ENCODE measurements at regions not wholly inside any gene's neighbourhood (a gene's known extent, or its start where the extent isn't known, plus 50 kb on each side); places are given as distances from the start of the nearest gene placed in this dataset.

- H3K4me3 ChIP-seq (ENCODE audit: low read length), result no peak overlapping the region
- H3K27me3 ChIP-seq (ENCODE audit: control insufficient read depth, insufficient read depth, low read length), result no peaks in the 10 kb centered on the region
- H3K27ac ChIP-seq (ENCODE audit: low read length), result no peak overlapping the region
- DNase-seq, result no peak
- peaks cover 29% of the 10 kb centered on the region for H3K4me1 ChIP-seq (ENCODE audit: control insufficient read depth, insufficient read depth, low read length)
- 75% methylated on average over 8 of the region's 13 CpGs for WGBS (ENCODE audit: insufficient coverage)
- no peaks in the 10 kb centered on the region for H3K9me3 ChIP-seq (replicated peaks; ENCODE audit: control insufficient read depth, low read depth, low read length)
- H3K36me3 ChIP-seq (ENCODE audit: control insufficient read depth, insufficient read depth, low read length), result no peaks in the 10 kb centered on the region
These were observed 134.8 kb upstream of the NCK2 start for GRCh38 chr2:105609746-105610402.

- 89% methylated on average over 4 of the region's 4 CpGs for WGBS (ENCODE audit: insufficient coverage)
- Histone ChIP-seq H3K4me1 (ENCODE audit: control insufficient read depth, insufficient read depth, low read length) (peaks cover 29% of the 10 kb centered on the region), H3K27ac (ENCODE audit: low read length) (no peak overlapping the region), H3K27me3 (ENCODE audit: control insufficient read depth, insufficient read depth, low read length) (no peaks in the 10 kb centered on the region), H3K36me3 (ENCODE audit: control insufficient read depth, insufficient read depth, low read length) (no peaks in the 10 kb centered on the region), H3K4me3 (ENCODE audit: low read length) (no peak overlapping the region), H3K9me3 (replicated peaks; ENCODE audit: control insufficient read depth, low read depth, low read length) (no peaks in the 10 kb centered on the region)
- DNase-seq, result peak; percentile 38
These were observed 136.7 kb upstream of the NCK2 start for GRCh38 chr2:105607920-105608504.

- no peak for DNase-seq
- Histone ChIP-seq H3K9me3 (replicated peaks; ENCODE audit: control insufficient read depth, low read depth, low read length) (no peaks in the 10 kb centered on the region), H3K27ac (ENCODE audit: low read length) (no peak overlapping the region), H3K27me3 (ENCODE audit: control insufficient read depth, insufficient read depth, low read length) (no peaks in the 10 kb centered on the region), H3K36me3 (ENCODE audit: control insufficient read depth, insufficient read depth, low read length) (no peaks in the 10 kb centered on the region), H3K4me1 (ENCODE audit: control insufficient read depth, insufficient read depth, low read length) (peaks cover 25% of the 10 kb centered on the region), H3K4me3 (ENCODE audit: low read length) (no peak overlapping the region)
- WGBS (ENCODE audit: insufficient coverage), result no CpG with 5 or more reads among the region's 3 CpGs
These were observed 138.6 kb upstream of the NCK2 start for GRCh38 chr2:105606081-105606480.

- peaks cover 13% of the 10 kb centered on the region for H3K4me1 ChIP-seq (ENCODE audit: control insufficient read depth, insufficient read depth, low read length)
- WGBS (ENCODE audit: insufficient coverage), result 23% methylated on average over 2 of the region's 3 CpGs
- no peaks in the 10 kb centered on the region for H3K9me3 ChIP-seq (replicated peaks; ENCODE audit: control insufficient read depth, low read depth, low read length)
- peak; percentile 67 for DNase-seq
- H3K27me3 ChIP-seq (ENCODE audit: control insufficient read depth, insufficient read depth, low read length), result no peaks in the 10 kb centered on the region
- no peaks in the 10 kb centered on the region for H3K36me3 ChIP-seq (ENCODE audit: control insufficient read depth, insufficient read depth, low read length)
- no peak overlapping the region for H3K4me3 ChIP-seq (ENCODE audit: low read length)
- no peak overlapping the region for H3K27ac ChIP-seq (ENCODE audit: low read length)
These were observed 139.8 kb upstream of the NCK2 start for GRCh38 chr2:105604938-105605337.

- Histone ChIP-seq H3K36me3 (ENCODE audit: control insufficient read depth, insufficient read depth, low read length) (no peaks in the 10 kb centered on the region), H3K4me1 (ENCODE audit: control insufficient read depth, insufficient read depth, low read length) (peaks cover 7% of the 10 kb centered on the region), H3K27ac (ENCODE audit: low read length) (no peak overlapping the region), H3K9me3 (replicated peaks; ENCODE audit: control insufficient read depth, low read depth, low read length) (no peaks in the 10 kb centered on the region), H3K27me3 (ENCODE audit: control insufficient read depth, insufficient read depth, low read length) (no peaks in the 10 kb centered on the region), H3K4me3 (ENCODE audit: low read length) (no peak overlapping the region)
- no peak for DNase-seq
- 88% methylated on average over 6 of the region's 8 CpGs for WGBS (ENCODE audit: insufficient coverage)
These were observed 143.5 kb upstream of the NCK2 start for GRCh38 chr2:105600949-105601794.

- H3K27ac ChIP-seq (ENCODE audit: low read length), result no peak overlapping the region
- H3K4me3 ChIP-seq (ENCODE audit: low read length), result no peak overlapping the region
- DNase-seq, result no peak
- 40% methylated on average over 1 of the region's 6 CpGs for WGBS (ENCODE audit: insufficient coverage)
- H3K36me3 ChIP-seq (ENCODE audit: control insufficient read depth, insufficient read depth, low read length), result no peaks in the 10 kb centered on the region
- no peaks in the 10 kb centered on the region for H3K9me3 ChIP-seq (replicated peaks; ENCODE audit: control insufficient read depth, low read depth, low read length)
- no peaks in the 10 kb centered on the region for H3K27me3 ChIP-seq (ENCODE audit: control insufficient read depth, insufficient read depth, low read length)
- H3K4me1 ChIP-seq (ENCODE audit: control insufficient read depth, insufficient read depth, low read length), result peaks cover 7% of the 10 kb centered on the region
These were observed 144.1 kb upstream of the NCK2 start for GRCh38 chr2:105600602-105600948.

- Histone ChIP-seq H3K4me3 (ENCODE audit: low read length) (no peak overlapping the region), H3K36me3 (ENCODE audit: control insufficient read depth, insufficient read depth, low read length) (no peaks in the 10 kb centered on the region), H3K9me3 (replicated peaks; ENCODE audit: control insufficient read depth, low read depth, low read length) (no peaks in the 10 kb centered on the region), H3K27me3 (ENCODE audit: control insufficient read depth, insufficient read depth, low read length) (no peaks in the 10 kb centered on the region), H3K27ac (ENCODE audit: low read length) (no peak overlapping the region), H3K4me1 (ENCODE audit: control insufficient read depth, insufficient read depth, low read length) (peaks cover 8% of the 10 kb centered on the region)
- DNase-seq, result no peak
- WGBS (ENCODE audit: insufficient coverage), result 93% methylated on average over 5 of the region's 9 CpGs
These were observed 144.7 kb upstream of the NCK2 start for GRCh38 chr2:105600037-105600442.

GRCh38 chr2:105598829-105599698 lies 145.6 kb upstream of the NCK2 start:
- WGBS (ENCODE audit: insufficient coverage), result 49% methylated on average over 5 of the region's 6 CpGs
- peak; percentile 53 for DNase-seq
- H3K27ac ChIP-seq (ENCODE audit: low read length), result peak overlapping the region; percentile 43

GRCh38 chr2:105597806-105598803 lies 146.6 kb upstream of the NCK2 start:
- Histone ChIP-seq H3K36me3 (ENCODE audit: control insufficient read depth, insufficient read depth, low read length) (no peaks in the 10 kb centered on the region), H3K27me3 (ENCODE audit: control insufficient read depth, insufficient read depth, low read length) (no peaks in the 10 kb centered on the region), H3K27ac (ENCODE audit: low read length) (no peak overlapping the region), H3K4me3 (ENCODE audit: low read length) (no peak overlapping the region), H3K4me1 (ENCODE audit: control insufficient read depth, insufficient read depth, low read length) (peaks cover 15% of the 10 kb centered on the region), H3K9me3 (replicated peaks; ENCODE audit: control insufficient read depth, low read depth, low read length) (no peaks in the 10 kb centered on the region)
- WGBS (ENCODE audit: insufficient coverage), result 78% methylated on average over 4 of the region's 10 CpGs
- no peak for DNase-seq

More at GRCh38 chr2:105598829-105599698, 145.6 kb upstream of the NCK2 start:
- Histone ChIP-seq H3K27me3 (ENCODE audit: control insufficient read depth, insufficient read depth, low read length) (no peaks in the 10 kb centered on the region), H3K9me3 (replicated peaks; ENCODE audit: control insufficient read depth, low read depth, low read length) (no peaks in the 10 kb centered on the region), H3K4me1 (ENCODE audit: control insufficient read depth, insufficient read depth, low read length) (peaks cover 15% of the 10 kb centered on the region), H3K4me3 (ENCODE audit: low read length) (no peak overlapping the region), H3K36me3 (ENCODE audit: control insufficient read depth, insufficient read depth, low read length) (no peaks in the 10 kb centered on the region)

Measured in muscle of leg (tissue), 3 donors.